Activated T-helper 2 cell treated with anti-CD3 and anti-CD28 coated beads, Interferon-gamma antibody, Interleukin-2, Interleukin-4, amounts not matched to agents 10 μg/mL and 5 μg/mL and 100 μg/mL, durations not matched to agents 14 hours and 24 hours and 36 hours (primary cell): ENCODE measurements at regions not wholly inside any gene's neighbourhood (a gene's known extent, or its start where the extent isn't known, plus 50 kb on each side); places are given as distances from the start of the nearest gene placed in this dataset.
"Not testable (repeated sequence)": the region's sequence is repeated elsewhere in the genome, so short reads cannot be mapped to it uniquely, and the experiment has no call there.

ENCODE experiments used
- DNase-seq: peaks from one replicate; pipeline ENCODE4 v3.0.0; 2021; ENCODE audit warnings: low spot score
- H3K27ac Mint-ChIP-seq: one replicate; pipeline ENCODE4 v1.8.0; 2021; ENCODE audit warnings: mixed read lengths
- H3K27me3 Mint-ChIP-seq: one replicate; pipeline ENCODE4 v1.8.0; 2021; ENCODE audit warnings: low read depth, mixed read lengths
- H3K36me3 Mint-ChIP-seq: one replicate; pipeline ENCODE4 v1.8.0; 2021; ENCODE audit warnings: low read depth, mixed read lengths
- H3K4me1 Mint-ChIP-seq: one replicate; pipeline ENCODE4 v1.8.0; 2021; ENCODE audit warnings: low read depth, mixed read lengths
- H3K4me3 Mint-ChIP-seq: one replicate; pipeline ENCODE4 v1.8.0; 2021; ENCODE audit warnings: low read depth, mild to moderate bottlenecking, moderate library complexity, mixed read lengths
- H3K9me3 Mint-ChIP-seq: one replicate; pipeline ENCODE4 v1.8.0; 2021; ENCODE audit warnings: mixed read lengths
- intact Hi-C: fragments of 100-400 bp; cut with micrococcal nuclease; formaldehyde crosslinking; loops from one replicate; pipeline ENCODE4 v1.15.1; 2023

GRCh38 chr6:12492929-12493328, 202.8 kb downstream of the EDN1 start:
- H3K4me1 Mint-ChIP-seq, H3K36me3 Mint-ChIP-seq, H3K27me3 Mint-ChIP-seq, H3K9me3 Mint-ChIP-seq, DNase-seq, H3K27ac Mint-ChIP-seq, intact Hi-C loops, H3K4me3 Mint-ChIP-seq: not testable (repeated sequence)

GRCh38 chr6:12493446-12493845, 203.3 kb downstream of the EDN1 start:
- Mint-ChIP-seq H3K4me3 (no peak overlapping the region), H3K27me3 (peaks cover 7% of the 10 kb centered on the region), H3K9me3 (no peaks in the 10 kb centered on the region), H3K4me1 (peaks cover 9% of the 10 kb centered on the region), H3K27ac (no peak overlapping the region), H3K36me3 (no peaks in the 10 kb centered on the region)
- DNase-seq: no peak
- intact Hi-C loops: no loop called here

GRCh38 chr6:12494161-12494560, 204.0 kb downstream of the EDN1 start:
- Mint-ChIP-seq H3K27ac (no peak overlapping the region), H3K4me3 (no peak overlapping the region), H3K36me3 (no peaks in the 10 kb centered on the region), H3K27me3 (peaks cover 10% of the 10 kb centered on the region), H3K9me3 (no peaks in the 10 kb centered on the region), H3K4me1 (peaks cover 9% of the 10 kb centered on the region)
- no peak for DNase-seq
- intact Hi-C loops: no loop called here

GRCh38 chr6:12501990-12502389, 211.8 kb downstream of the EDN1 start:
- H3K4me3 Mint-ChIP-seq: no peak overlapping the region
- intact Hi-C loops: no loop called here
- H3K27me3 Mint-ChIP-seq: peaks cover 9% of the 10 kb centered on the region
- H3K4me1 Mint-ChIP-seq: no peaks in the 10 kb centered on the region
- H3K9me3 Mint-ChIP-seq: no peaks in the 10 kb centered on the region
- H3K27ac Mint-ChIP-seq: no peak overlapping the region
- no peaks in the 10 kb centered on the region for H3K36me3 Mint-ChIP-seq
- DNase-seq: no peak

- no peak for DNase-seq
- Mint-ChIP-seq H3K36me3 (no peaks in the 10 kb centered on the region), H3K27ac (no peak overlapping the region), H3K9me3 (peaks cover 4% of the 10 kb centered on the region), H3K27me3 (peaks cover 1% of the 10 kb centered on the region), H3K4me1 (no peaks in the 10 kb centered on the region), H3K4me3 (no peak overlapping the region)
- intact Hi-C loops: no loop called here
Measured at GRCh38 chr6:12504325-12504966, 212.1 kb upstream of the PHACTR1 start.

- intact Hi-C loops: no loop called here
- no peaks in the 10 kb centered on the region for H3K4me1 Mint-ChIP-seq
- peaks cover 4% of the 10 kb centered on the region for H3K9me3 Mint-ChIP-seq
- H3K4me3 Mint-ChIP-seq: no peak overlapping the region
- H3K27me3 Mint-ChIP-seq: peaks cover 1% of the 10 kb centered on the region
- no peak overlapping the region for H3K27ac Mint-ChIP-seq
- no peak for DNase-seq
- H3K36me3 Mint-ChIP-seq: no peaks in the 10 kb centered on the region
Measured at GRCh38 chr6:12505486-12505885, 211.1 kb upstream of the PHACTR1 start.

GRCh38 chr6:12506159-12506558, 210.4 kb upstream of the PHACTR1 start:
- H3K27ac Mint-ChIP-seq: no peak overlapping the region
- H3K36me3 Mint-ChIP-seq: no peaks in the 10 kb centered on the region
- intact Hi-C loops: no loop called here
- H3K4me3 Mint-ChIP-seq: no peak overlapping the region
- no peaks in the 10 kb centered on the region for H3K4me1 Mint-ChIP-seq
- H3K27me3 Mint-ChIP-seq: peaks cover 1% of the 10 kb centered on the region
- H3K9me3 Mint-ChIP-seq: peaks cover 4% of the 10 kb centered on the region
- DNase-seq: no peak

- Mint-ChIP-seq H3K27me3 (peaks cover 1% of the 10 kb centered on the region), H3K36me3 (no peaks in the 10 kb centered on the region), H3K27ac (no peak overlapping the region), H3K4me3 (no peak overlapping the region), H3K4me1 (no peaks in the 10 kb centered on the region), H3K9me3 (peaks cover 4% of the 10 kb centered on the region)
- intact Hi-C loops: no loop called here
- DNase-seq: no peak
Measured at GRCh38 chr6:12507636-12508035, 208.9 kb upstream of the PHACTR1 start.

GRCh38 chr6:12508553-12508952, 208.0 kb upstream of the PHACTR1 start:
- DNase-seq: no peak
- Mint-ChIP-seq H3K4me3 (no peak overlapping the region), H3K4me1 (no peaks in the 10 kb centered on the region), H3K9me3 (peaks cover 4% of the 10 kb centered on the region), H3K27me3 (peaks cover 5% of the 10 kb centered on the region), H3K27ac (no peak overlapping the region), H3K36me3 (no peaks in the 10 kb centered on the region)
- intact Hi-C loops: no loop called here

- Mint-ChIP-seq H3K9me3 (peaks cover 4% of the 10 kb centered on the region), H3K27me3 (peaks cover 5% of the 10 kb centered on the region), H3K36me3 (no peaks in the 10 kb centered on the region), H3K4me3 (no peak overlapping the region), H3K4me1 (no peaks in the 10 kb centered on the region), H3K27ac (no peak overlapping the region)
- intact Hi-C loops: no loop called here
- DNase-seq: no peak
Measured at GRCh38 chr6:12509060-12509459, 207.5 kb upstream of the PHACTR1 start.

GRCh38 chr6:12516070-12516469, 200.5 kb upstream of the PHACTR1 start:
- Mint-ChIP-seq H3K4me1 (peaks cover 2% of the 10 kb centered on the region), H3K27ac (no peak overlapping the region), H3K27me3 (peaks cover 7% of the 10 kb centered on the region), H3K36me3 (no peaks in the 10 kb centered on the region), H3K9me3 (no peaks in the 10 kb centered on the region), H3K4me3 (no peak overlapping the region)
- DNase-seq: no peak
- intact Hi-C loops: no loop called here

- no peaks in the 10 kb centered on the region for H3K36me3 Mint-ChIP-seq
- no peak overlapping the region for H3K27ac Mint-ChIP-seq
- H3K4me1 Mint-ChIP-seq: peaks cover 6% of the 10 kb centered on the region
- H3K4me3 Mint-ChIP-seq: no peak overlapping the region
- intact Hi-C loops: no loop called here
- peaks cover 14% of the 10 kb centered on the region for H3K27me3 Mint-ChIP-seq
- no peak for DNase-seq
- peaks cover 9% of the 10 kb centered on the region for H3K9me3 Mint-ChIP-seq
Measured at GRCh38 chr6:12522347-12522746, 194.2 kb upstream of the PHACTR1 start.

- no peaks in the 10 kb centered on the region for H3K36me3 Mint-ChIP-seq
- peaks cover 12% of the 10 kb centered on the region for H3K27me3 Mint-ChIP-seq
- intact Hi-C loops: no loop called here
- no peak overlapping the region for H3K27ac Mint-ChIP-seq
- H3K4me3 Mint-ChIP-seq: no peak overlapping the region
- DNase-seq: no peak
- H3K4me1 Mint-ChIP-seq: peaks cover 9% of the 10 kb centered on the region
- H3K9me3 Mint-ChIP-seq: peaks cover 9% of the 10 kb centered on the region
Measured at GRCh38 chr6:12523726-12524125, 192.8 kb upstream of the PHACTR1 start.

GRCh38 chr6:12525276-12525675, 191.3 kb upstream of the PHACTR1 start:
- no peak overlapping the region for H3K27ac Mint-ChIP-seq
- H3K9me3 Mint-ChIP-seq: peaks cover 9% of the 10 kb centered on the region
- peaks cover 13% of the 10 kb centered on the region for H3K4me1 Mint-ChIP-seq
- H3K36me3 Mint-ChIP-seq: no peaks in the 10 kb centered on the region
- no peak for DNase-seq
- no peak overlapping the region for H3K4me3 Mint-ChIP-seq
- peaks cover 12% of the 10 kb centered on the region for H3K27me3 Mint-ChIP-seq
- intact Hi-C loops: no loop called here
